GM19452 (cell line): ENCODE measurements at regions not wholly inside any gene's neighbourhood (a gene's known extent, or its start where the extent isn't known, plus 50 kb on each side); places are given as distances from the start of the nearest gene placed in this dataset.
"Not testable (repeated sequence)": the region's sequence is repeated elsewhere in the genome, so short reads cannot be mapped to it uniquely, and the experiment has no call there.

Source experiments
- ATAC-seq: cut with Tn5 transposase; IDR thresholded peaks from one replicate; pipeline ENCODE4 v1.9.1; 2021; ENCODE audit not compliant: unreplicated experiment

GRCh38 chr10:6986927-6987326 lies 406.9 kb upstream of the PRKCQ start:
- ATAC-seq = no peak

GRCh38 chr10:6985644-6986043 lies 405.6 kb upstream of the PRKCQ start:
- ATAC-seq = no peak

- no peak for ATAC-seq
Observed at GRCh38 chr10:6984971-6985370, 404.9 kb upstream of the PRKCQ start.

- not testable (repeated sequence) for ATAC-seq
Observed at GRCh38 chr10:6984016-6984415, 403.9 kb upstream of the PRKCQ start.

GRCh38 chr10:6980353-6980752 lies 400.3 kb upstream of the PRKCQ start:
- no peak for ATAC-seq

- ATAC-seq = no peak
Observed at GRCh38 chr10:6979371-6979770, 399.3 kb upstream of the PRKCQ start.

GRCh38 chr10:6978187-6978627 lies 398.1 kb upstream of the PRKCQ start:
- ATAC-seq = no peak

- ATAC-seq = no peak
Observed at GRCh38 chr10:6977398-6978186, 397.5 kb upstream of the PRKCQ start.

- no peak for ATAC-seq
Observed at GRCh38 chr10:6973899-6974298, 393.8 kb upstream of the PRKCQ start.

- no peak for ATAC-seq
Observed at GRCh38 chr10:6972226-6972625, 392.1 kb upstream of the PRKCQ start.

- no peak for ATAC-seq
Observed at GRCh38 chr10:6969659-6970058, 389.6 kb upstream of the PRKCQ start.

- ATAC-seq = no peak
Observed at GRCh38 chr10:6964543-6964942, 384.5 kb upstream of the PRKCQ start.

GRCh38 chr10:6962576-6962975 lies 382.5 kb upstream of the PRKCQ start:
- ATAC-seq = no peak

GRCh38 chr10:6958711-6959110 lies 378.6 kb upstream of the PRKCQ start:
- no peak for ATAC-seq

- no peak for ATAC-seq
Observed at GRCh38 chr10:6958254-6958653, 378.2 kb upstream of the PRKCQ start.

GRCh38 chr10:6957851-6958250 lies 377.8 kb upstream of the PRKCQ start:
- no peak for ATAC-seq

- no peak for ATAC-seq
Observed at GRCh38 chr10:6956562-6956961, 376.5 kb upstream of the PRKCQ start.

GRCh38 chr10:6953271-6953801 lies 373.3 kb upstream of the PRKCQ start:
- no peak for ATAC-seq

GRCh38 chr10:6951732-6952131 lies 371.7 kb upstream of the PRKCQ start:
- ATAC-seq = no peak

- no peak for ATAC-seq
Observed at GRCh38 chr10:6950133-6950532, 370.1 kb upstream of the PRKCQ start.

GRCh38 chr10:6944436-6944835 lies 364.4 kb upstream of the PRKCQ start:
- no peak for ATAC-seq

GRCh38 chr10:6938384-6938783 lies 358.3 kb upstream of the PRKCQ start:
- ATAC-seq = no peak

GRCh38 chr10:6936931-6937330 lies 356.9 kb upstream of the PRKCQ start:
- no peak for ATAC-seq
